Osteoblast (primary cell): ENCODE measurements at regions not wholly inside any gene's neighbourhood (a gene's known extent, or its start where the extent isn't known, plus 50 kb on each side); places are given as distances from the start of the nearest gene placed in this dataset.

Experiments
- DNase-seq: peaks from one replicate; pipeline ENCODE4 v3.0.0; 2011; ENCODE audit warnings: low spot score, mixed read lengths; ENCODE audit not compliant: insufficient read length; ENCODE audit errors: missing footprints
- H2AFZ ChIP-seq: 2 replicates; pipeline ENCODE4 v1.6.0; 2011; ENCODE audit warnings: mild to moderate bottlenecking, low read length
- H3K27ac ChIP-seq: 2 replicates; pipeline ENCODE4 v1.5.1; 2011; ENCODE audit warnings: mild to moderate bottlenecking, low read depth, low read length, moderate library complexity
- H3K27me3 ChIP-seq: 2 replicates; pipeline ENCODE4 v1.6.0; 2012; ENCODE audit warnings: mild to moderate bottlenecking, control low read depth, inconsistent platforms, low read length, moderate library complexity; ENCODE audit not compliant: insufficient read depth
- H3K36me3 ChIP-seq: 2 replicates; pipeline ENCODE4 v1.5.1; 2011; ENCODE audit warnings: mild to moderate bottlenecking, low read length, control low read depth, moderate library complexity; ENCODE audit not compliant: insufficient read depth
- H3K4me1 ChIP-seq: 2 replicates; pipeline ENCODE4 v1.5.1; 2011; ENCODE audit warnings: mild to moderate bottlenecking, low read length, control low read depth, moderate library complexity; ENCODE audit not compliant: insufficient read depth
- H3K4me2 ChIP-seq: 2 replicates; pipeline ENCODE4 v1.6.0; 2011; ENCODE audit warnings: mild to moderate bottlenecking, low read length; ENCODE audit not compliant: insufficient read depth
- H3K4me3 ChIP-seq: fragments of 200-600 bp; sonication (generic); 3 replicates; pipeline ENCODE4 v1.5.1; 2012; ENCODE audit warnings: mild to moderate bottlenecking, low read length, inconsistent platforms; ENCODE audit not compliant: insufficient read depth
- H3K79me2 ChIP-seq: 2 replicates; pipeline ENCODE4 v1.6.0; 2012; ENCODE audit warnings: mild to moderate bottlenecking, low read length, control low read depth, inconsistent platforms; ENCODE audit not compliant: insufficient read depth
- H3K9me3 ChIP-seq: 2 replicates; pipeline ENCODE4 v1.5.1; 2011; ENCODE audit warnings: low read depth, low read length, control low read depth
- H4K20me1 ChIP-seq: 2 replicates; pipeline ENCODE4 v1.6.0; 2012; ENCODE audit warnings: mild to moderate bottlenecking, low read length, control low read depth; ENCODE audit not compliant: insufficient read depth
- CTCF ChIP-seq: IDR thresholded peaks from 2 replicates; pipeline ENCODE4 v1.5.1; 2011; ENCODE audit warnings: mild to moderate bottlenecking, low read depth, low read length, moderate library complexity; ENCODE audit errors: extremely low read depth

- no peak overlapping the region for H3K27ac ChIP-seq
- TF ChIP-seq CTCF: no peak
- H4K20me1 ChIP-seq: no peaks in the 10 kb centered on the region
- no peaks in the 10 kb centered on the region for H3K36me3 ChIP-seq
- peaks cover 1% of the 10 kb centered on the region for H3K9me3 ChIP-seq
- H3K4me3 ChIP-seq: no peak overlapping the region
- no peaks in the 10 kb centered on the region for H3K4me1 ChIP-seq
- no peaks in the 10 kb centered on the region for H3K79me2 ChIP-seq
- no peaks in the 10 kb centered on the region for H3K27me3 ChIP-seq
- H2AFZ ChIP-seq: no peak overlapping the region
- no peak for DNase-seq
- H3K4me2 ChIP-seq: no peak overlapping the region
Observed at GRCh38 chr14:39880965-39881364, 448.7 kb upstream of the FBXO33 start.

- DNase-seq: no peak
- H3K4me2 ChIP-seq: no peak overlapping the region
Observed at GRCh38 chr14:39880106-39880695, 448.0 kb upstream of the FBXO33 start.

GRCh38 chr14:39877577-39878190, 445.5 kb upstream of the FBXO33 start:
- Histone ChIP-seq H3K9me3 (no peaks in the 10 kb centered on the region), H3K4me3 (no peak overlapping the region), H3K27me3 (no peaks in the 10 kb centered on the region), H3K4me2 (no peak overlapping the region), H3K4me1 (no peaks in the 10 kb centered on the region), H4K20me1 (no peaks in the 10 kb centered on the region), H3K79me2 (no peaks in the 10 kb centered on the region), H3K27ac (no peak overlapping the region), H2AFZ (no peak overlapping the region), H3K36me3 (no peaks in the 10 kb centered on the region)
- no peak for TF ChIP-seq CTCF
- DNase-seq: no peak

More at GRCh38 chr14:39880106-39880695, 448.0 kb upstream of the FBXO33 start:
- no peaks in the 10 kb centered on the region for H4K20me1 ChIP-seq
- H2AFZ ChIP-seq: no peak overlapping the region
- H3K4me1 ChIP-seq: no peaks in the 10 kb centered on the region
- H3K27me3 ChIP-seq: no peaks in the 10 kb centered on the region
- H3K27ac ChIP-seq: no peak overlapping the region
- H3K4me3 ChIP-seq: no peak overlapping the region
- no peaks in the 10 kb centered on the region for H3K9me3 ChIP-seq
- no peaks in the 10 kb centered on the region for H3K79me2 ChIP-seq
- no peak for TF ChIP-seq CTCF
- no peaks in the 10 kb centered on the region for H3K36me3 ChIP-seq

GRCh38 chr14:39876916-39877315, 444.7 kb upstream of the FBXO33 start:
- H3K27ac ChIP-seq: no peak overlapping the region
- no peak overlapping the region for H3K4me2 ChIP-seq
- H4K20me1 ChIP-seq: no peaks in the 10 kb centered on the region
- H3K9me3 ChIP-seq: peaks cover 2% of the 10 kb centered on the region
- no peak overlapping the region for H2AFZ ChIP-seq
- no peaks in the 10 kb centered on the region for H3K4me1 ChIP-seq
- no peaks in the 10 kb centered on the region for H3K36me3 ChIP-seq
- no peak for TF ChIP-seq CTCF
- no peak for DNase-seq
- no peaks in the 10 kb centered on the region for H3K79me2 ChIP-seq
- no peak overlapping the region for H3K4me3 ChIP-seq
- H3K27me3 ChIP-seq: no peaks in the 10 kb centered on the region
